Spleen (tissue), 11 donors: ENCODE measurements at regions not wholly inside any gene's neighbourhood (a gene's known extent, or its start where the extent isn't known, plus 50 kb on each side); places are given as distances from the start of the nearest gene placed in this dataset.

Experiments
- DNase-seq: peaks from one replicate; pipeline ENCODE4 v3.0.0-alpha.2; 2020
- H3K27ac ChIP-seq, 8 donors: fragments of 200-600 bp; sonication (generic) in 7 of 8; 1 replicate in 4 of 8; 2 replicates in 4 of 8; pipeline versions ENCODE4 v1.5.0 to v1.8.0; 2016 to 2021; ENCODE audit warnings: inconsistent platforms in 4 of 8, mild to moderate bottlenecking in 4 of 8, moderate library complexity in 1 of 8
- H3K27me3 ChIP-seq, 7 donors: fragments of 200-600 bp; sonication (generic) in 6 of 7; replicated peaks in 1 of 7; 1 replicate in 4 of 7; 2 replicates in 3 of 7; pipeline versions ENCODE4 v1.5.0 to v1.8.0; 2016 to 2021; ENCODE audit warnings: inconsistent platforms in 3 of 7, mild to moderate bottlenecking in 1 of 7
- H3K36me3 ChIP-seq, 6 donors: fragments of 200-600 bp; sonication (generic) in 5 of 6; 1 replicate in 4 of 6; 2 replicates in 2 of 6; pipeline versions ENCODE4 v1.5.0 to v1.8.0; 2016 to 2021; ENCODE audit warnings: inconsistent platforms in 2 of 6
- H3K4me1 ChIP-seq, 6 donors: fragments of 200-600 bp; sonication (generic) in 5 of 6; 1 replicate in 3 of 6; 2 replicates in 3 of 6; pipeline versions ENCODE4 v1.5.0 to v1.8.0; 2016 to 2021; ENCODE audit warnings: inconsistent platforms in 3 of 6
- H3K4me3 ChIP-seq, 8 donors: fragments of 200-600 bp; sonication (generic) in 7 of 8; 1 replicate in 4 of 8; 2 replicates in 4 of 8; pipeline versions ENCODE4 v1.5.0 to v1.8.0; 2016 to 2021; ENCODE audit warnings: inconsistent platforms in 4 of 8, mild to moderate bottlenecking in 4 of 8, moderate library complexity in 2 of 8
- H3K9me3 ChIP-seq, 8 donors: fragments of 200-600 bp; sonication (generic) in 7 of 8; 1 replicate in 4 of 8; 2 replicates in 4 of 8; pipeline versions ENCODE4 v1.5.0 to v1.8.0; 2016 to 2021; ENCODE audit warnings: inconsistent platforms in 4 of 8
- CTCF ChIP-seq, 11 experiments: fragments of 200-600 bp in 7 of 11; fragments of 450-650 bp in 4 of 11; sonication (generic) in 4 of 11; IDR thresholded peaks in 8 of 11; conservative IDR thresholded peaks in 3 of 11; 1 replicate in 7 of 11; 2 replicates in 4 of 11; pipeline versions ENCODE4 v1.4.0 to v1.8.0; 2016 to 2021; ENCODE audit warnings: antibody characterized with exemption in 11 of 11, inconsistent platforms in 4 of 11, mild to moderate bottlenecking in 1 of 11
- POLR2A ChIP-seq, 3 donors: fragments of 450-650 bp; IDR thresholded peaks; one replicate each; pipeline ENCODE4 v1.5.1; 2017; ENCODE audit warnings: antibody characterized with exemption in 3 of 3, mild to moderate bottlenecking in 1 of 3
- POLR2AphosphoS5 ChIP-seq, 3 donors: sonication (generic); formaldehyde crosslinking; IDR thresholded peaks; one replicate each; pipeline ENCODE4 v1.5.1; 2017; ENCODE audit warnings: antibody characterized with exemption in 3 of 3
- WGBS, 5 donors: extraction: QIAGEN DNeasy Blood & Tissue Kit in 3 of 5; methylation state at CpG; one replicate each; pipeline versions ENCODE4 v1.1.5 to v1.1.7; 2013 to 2018; 5-methylcytosine and 5-hydroxymethylcytosine counted together
- intact Hi-C: fragments of 100-400 bp; cut with DNase I; formaldehyde crosslinking; loops from one replicate; pipeline ENCODE4 v1.15.0; 2023; ENCODE audit warnings: low total_unique reads
- donor health status: healthy with polysubstance abuse.
- donor health status: DM: no; HTN: no; CAD: no; lungs with moderate emphysema.
- donor health status: DM: no; HTN: no; CAD: no.
- donor health status: Bipolar disorder and iron deficiency.
- donor health status: healthy.
- donor health status: DM: no; HTN: no; CAD: no.
- donor health status: DM: yes; HTN: yes; CAD: no.

- TF ChIP-seq POLR2A (IDR thresholded peaks at IDR 0.05) (no peak), CTCF (IDR thresholded peaks at IDR 0.05 in 8 of 11, conservative IDR thresholded peaks at IDR 0.05 in 3 of 11) (no peak), POLR2AphosphoS5 (IDR thresholded peaks at IDR 0.05) (no peak)
- Histone ChIP-seq H3K27ac (no peak overlapping the region), H3K4me3 (no peak overlapping the region), H3K9me3 (no peaks in the 10 kb centered on the region), H3K4me1 (no peaks in the 10 kb centered on the region), H3K27me3 (peaks cover 0 to 4% (median 0%) of the 10 kb centered on the region in 7 donors), H3K36me3 (no peaks in the 10 kb centered on the region)
- DNase-seq: no peak
- 84 to 100% (median 91%) methylated on average over 1 of the region's 1 CpG for WGBS, 5 donors
- intact Hi-C loops: no loop called here
These were observed 105.5 kb upstream of the EEF1E1 start for GRCh38 chr6:8207869-8208191.

- TF ChIP-seq POLR2AphosphoS5 (IDR thresholded peaks at IDR 0.05) (no peak), CTCF (IDR thresholded peaks at IDR 0.05 in 8 of 11, conservative IDR thresholded peaks at IDR 0.05 in 3 of 11) (no peak)
- intact Hi-C loops: no loop called here
- WGBS, 5 donors: 87 to 93% (median 89%) methylated on average over 16 of the region's 16 CpGs
These were observed 105.0 kb upstream of the EEF1E1 start for GRCh38 chr6:8207191-8207868.

GRCh38 chr6:8203337-8203736, 101.0 kb upstream of the EEF1E1 start:
- intact Hi-C loops: no loop called here

More at GRCh38 chr6:8207191-8207868, 105.0 kb upstream of the EEF1E1 start:
- peaks cover 0 to 4% (median 0%) of the 10 kb centered on the region in 7 donors for H3K27me3 ChIP-seq
- no peak overlapping the region for H3K4me3 ChIP-seq
- no peak overlapping the region for H3K27ac ChIP-seq
- no peak for DNase-seq
- no peaks in the 10 kb centered on the region for H3K4me1 ChIP-seq
- no peaks in the 10 kb centered on the region for H3K9me3 ChIP-seq
- no peaks in the 10 kb centered on the region for H3K36me3 ChIP-seq

GRCh38 chr6:8201679-8202078, 99.3 kb upstream of the EEF1E1 start:
- Histone ChIP-seq H3K36me3 (no peaks in the 10 kb centered on the region), H3K27ac (no peak overlapping the region), H3K9me3 (no peaks in the 10 kb centered on the region), H3K27me3 (peaks cover 0 to 4% (median 0%) of the 10 kb centered on the region in 7 donors), H3K4me1 (no peaks in the 10 kb centered on the region), H3K4me3 (no peak overlapping the region)
- TF ChIP-seq CTCF (IDR thresholded peaks at IDR 0.05 in 8 of 11, conservative IDR thresholded peaks at IDR 0.05 in 3 of 11) (no peak), POLR2AphosphoS5 (IDR thresholded peaks at IDR 0.05) (no peak), POLR2A (IDR thresholded peaks at IDR 0.05) (no peak)
- no peak for DNase-seq
- intact Hi-C loops: no loop called here
- 73 to 87% (median 83%) methylated on average over 5 of the region's 5 CpGs for WGBS, 5 donors

More at GRCh38 chr6:8203337-8203736, 101.0 kb upstream of the EEF1E1 start:
- Histone ChIP-seq H3K36me3 (no peaks in the 10 kb centered on the region), H3K27ac (no peak overlapping the region), H3K4me3 (no peak overlapping the region), H3K27me3 (peaks cover 0 to 4% (median 0%) of the 10 kb centered on the region in 7 donors), H3K4me1 (no peaks in the 10 kb centered on the region), H3K9me3 (no peaks in the 10 kb centered on the region)
- TF ChIP-seq POLR2AphosphoS5 (IDR thresholded peaks at IDR 0.05): no peak
- TF ChIP-seq POLR2A (IDR thresholded peaks at IDR 0.05): no peak
- TF ChIP-seq CTCF (IDR thresholded peaks at IDR 0.05 in 8 of 11, conservative IDR thresholded peaks at IDR 0.05 in 3 of 11): no peak
- DNase-seq: no peak
- 65 to 86% (median 83%) methylated on average over 5 of the region's 5 CpGs for WGBS, 5 donors
